Spinal cord (tissue), 9 donors: ENCODE measurements at regions not wholly inside any gene's neighbourhood (a gene's known extent, or its start where the extent isn't known, plus 50 kb on each side); places are given as distances from the start of the nearest gene placed in this dataset.
A peak's percentile ranks its signal among the peaks of the same experiment; 100 is the strongest.

Experiments
- DNase-seq, 6 donors: peaks; one replicate each; pipeline versions ENCODE4 v3.0.0 to v3.0.0-alpha.2; 2013 to 2015; ENCODE audit warnings: low spot score in 6 of 6, low read depth in 4 of 6
- H3K27ac ChIP-seq: one replicate; pipeline ENCODE4 v1.5.1; 2013; ENCODE audit warnings: low read depth, low read length, control low read depth
- H3K27me3 ChIP-seq: one replicate; pipeline ENCODE4 v1.6.1; 2013; ENCODE audit warnings: low read length; ENCODE audit not compliant: control insufficient read depth, insufficient read depth
- H3K36me3 ChIP-seq: one replicate; pipeline ENCODE4 v1.6.1; 2013; ENCODE audit warnings: low read length; ENCODE audit not compliant: control insufficient read depth, insufficient read depth
- H3K4me1 ChIP-seq: one replicate; pipeline ENCODE4 v1.6.1; 2013; ENCODE audit warnings: low read length; ENCODE audit not compliant: control insufficient read depth, insufficient read depth
- H3K4me3 ChIP-seq: one replicate; pipeline ENCODE4 v1.5.1; 2013; ENCODE audit warnings: low read depth, low read length, control low read depth
- H3K9me3 ChIP-seq: one replicate; pipeline ENCODE4 v1.6.1; 2013; ENCODE audit warnings: low read length; ENCODE audit not compliant: control insufficient read depth, insufficient read depth
- WGBS: methylation state at CpG from one replicate; pipeline ENCODE4 v1.1.5; 2013; ENCODE audit warnings: missing lambda C conversion rate; ENCODE audit not compliant: insufficient coverage; 5-methylcytosine and 5-hydroxymethylcytosine counted together
- donor health status: healthy.

DNA sequence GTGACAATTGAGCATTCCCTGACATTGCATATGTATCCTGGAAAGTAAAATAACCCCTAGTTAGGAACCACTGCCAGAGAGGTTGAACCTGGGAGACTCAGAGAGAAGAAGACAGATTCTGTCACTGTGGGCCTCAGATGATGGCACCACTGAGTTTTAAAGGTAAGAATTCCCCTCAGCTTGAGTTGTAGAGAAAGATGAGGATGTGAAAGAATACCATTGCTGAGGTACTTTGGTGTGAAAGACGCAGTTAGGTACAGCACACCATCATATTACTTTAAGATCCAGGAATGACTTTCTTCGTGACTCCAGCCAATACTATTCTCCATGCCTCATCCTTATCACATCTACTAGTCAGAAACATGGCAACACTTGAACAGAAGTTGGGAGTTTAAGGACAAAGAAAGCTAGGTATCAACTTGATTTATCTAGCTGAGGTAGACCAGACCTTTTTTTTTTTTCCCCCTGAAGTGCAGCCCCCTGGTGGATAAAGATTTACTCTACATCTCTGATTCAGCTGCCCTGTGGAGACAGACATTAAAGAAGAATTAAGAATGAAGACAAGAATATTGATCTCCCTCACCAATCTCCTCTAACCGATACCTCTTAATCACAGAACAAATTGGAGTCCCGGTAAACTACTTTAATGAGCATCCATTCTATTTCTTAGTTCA is 630.5 kb upstream of the FANCL start:
- Histone ChIP-seq H3K4me3 (no peak overlapping the region), H3K27me3 (no peaks in the 10 kb centered on the region), H3K36me3 (no peaks in the 10 kb centered on the region), H3K9me3 (no peaks in the 10 kb centered on the region), H3K27ac (no peak overlapping the region), H3K4me1 (no peaks in the 10 kb centered on the region)
- no CpG with 5 or more reads among the region's 4 CpGs for WGBS
- DNase-seq = no peak

- Histone ChIP-seq H3K4me1 (no peaks in the 10 kb centered on the region), H3K27me3 (no peaks in the 10 kb centered on the region), H3K27ac (no peak overlapping the region), H3K36me3 (no peaks in the 10 kb centered on the region), H3K4me3 (no peak overlapping the region), H3K9me3 (no peaks in the 10 kb centered on the region)
- no peak for DNase-seq
- no CpG with 5 or more reads among the region's 2 CpGs for WGBS
Observed at GRCh38 chr2:58870704-58871103, 629.6 kb upstream of the FANCL start.

- Histone ChIP-seq H3K27me3 (no peaks in the 10 kb centered on the region), H3K36me3 (no peaks in the 10 kb centered on the region), H3K4me1 (no peaks in the 10 kb centered on the region), H3K27ac (no peak overlapping the region), H3K4me3 (no peak overlapping the region), H3K9me3 (no peaks in the 10 kb centered on the region)
- WGBS = 57% methylated on average over 1 of the region's 1 CpG
- no peak for DNase-seq
Observed at GRCh38 chr2:58866946-58867345, 625.8 kb upstream of the FANCL start.

- Histone ChIP-seq H3K27me3 (no peaks in the 10 kb centered on the region), H3K4me3 (no peak overlapping the region), H3K9me3 (no peaks in the 10 kb centered on the region), H3K27ac (no peak overlapping the region), H3K36me3 (no peaks in the 10 kb centered on the region), H3K4me1 (no peaks in the 10 kb centered on the region)
- DNase-seq = no peak
- WGBS = no CpG with 5 or more reads among the region's 1 CpG
Observed at GRCh38 chr2:58866527-58866926, 625.4 kb upstream of the FANCL start.

GRCh38 chr2:58866040-58866439 is 624.9 kb upstream of the FANCL start:
- no peak overlapping the region for H3K27ac ChIP-seq
- WGBS = 24% methylated on average over 3 of the region's 6 CpGs
- no peaks in the 10 kb centered on the region for H3K4me1 ChIP-seq
- H3K9me3 ChIP-seq = no peaks in the 10 kb centered on the region
- peak in 2 of 6 donors; percentile 23 to 35 for DNase-seq
- H3K4me3 ChIP-seq = no peak overlapping the region
- no peaks in the 10 kb centered on the region for H3K36me3 ChIP-seq
- H3K27me3 ChIP-seq = no peaks in the 10 kb centered on the region

- no CpG with 5 or more reads among the region's 1 CpG for WGBS
- no peaks in the 10 kb centered on the region for H3K9me3 ChIP-seq
- DNase-seq = no peak
- H3K36me3 ChIP-seq = no peaks in the 10 kb centered on the region
- no peaks in the 10 kb centered on the region for H3K27me3 ChIP-seq
- H3K27ac ChIP-seq = no peak overlapping the region
- no peaks in the 10 kb centered on the region for H3K4me1 ChIP-seq
- no peak overlapping the region for H3K4me3 ChIP-seq
Observed at GRCh38 chr2:58865436-58865835, 624.3 kb upstream of the FANCL start.

- H3K9me3 ChIP-seq = peaks cover 3% of the 10 kb centered on the region
- H3K27ac ChIP-seq = no peak overlapping the region
- WGBS = 92% methylated on average over 2 of the region's 3 CpGs
- H3K36me3 ChIP-seq = no peaks in the 10 kb centered on the region
- H3K4me3 ChIP-seq = no peak overlapping the region
- H3K4me1 ChIP-seq = no peaks in the 10 kb centered on the region
- DNase-seq = no peak
- H3K27me3 ChIP-seq = no peaks in the 10 kb centered on the region
Observed at GRCh38 chr2:58862244-58862643, 621.1 kb upstream of the FANCL start.

GRCh38 chr2:58860586-58860985 is 619.5 kb upstream of the FANCL start:
- Histone ChIP-seq H3K27me3 (no peaks in the 10 kb centered on the region), H3K4me1 (no peaks in the 10 kb centered on the region), H3K4me3 (no peak overlapping the region), H3K36me3 (no peaks in the 10 kb centered on the region), H3K27ac (no peak overlapping the region), H3K9me3 (peaks cover 3% of the 10 kb centered on the region)
- DNase-seq = peak in 1 of 6 donors; percentile 82
- WGBS = no CpG with 5 or more reads among the region's 1 CpG

DNA sequence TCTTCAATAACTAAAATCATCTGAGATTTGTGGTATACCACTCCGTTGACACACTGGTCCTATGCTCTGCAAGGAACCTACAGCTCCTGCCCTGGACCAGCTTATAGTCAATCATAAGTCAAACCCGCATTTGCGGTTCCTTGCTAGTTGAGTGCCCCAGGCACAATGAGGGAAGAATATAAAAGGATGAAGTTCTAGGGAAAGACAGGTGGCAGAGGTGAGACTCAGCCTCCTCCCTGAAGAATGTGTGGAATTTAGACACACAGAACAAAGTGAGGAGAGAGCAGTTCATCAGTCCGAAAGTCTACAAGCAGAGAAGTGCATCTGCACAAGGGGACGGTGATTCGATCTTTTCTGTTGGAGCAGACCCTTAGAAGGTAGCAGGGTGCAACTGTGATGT is 615.0 kb upstream of the FANCL start:
- Histone ChIP-seq H3K4me1 (no peaks in the 10 kb centered on the region), H3K27me3 (no peaks in the 10 kb centered on the region), H3K9me3 (peaks cover 3% of the 10 kb centered on the region), H3K4me3 (no peak overlapping the region), H3K36me3 (no peaks in the 10 kb centered on the region), H3K27ac (no peak overlapping the region)
- no peak for DNase-seq
- WGBS = 93% methylated on average over 4 of the region's 6 CpGs

DNA sequence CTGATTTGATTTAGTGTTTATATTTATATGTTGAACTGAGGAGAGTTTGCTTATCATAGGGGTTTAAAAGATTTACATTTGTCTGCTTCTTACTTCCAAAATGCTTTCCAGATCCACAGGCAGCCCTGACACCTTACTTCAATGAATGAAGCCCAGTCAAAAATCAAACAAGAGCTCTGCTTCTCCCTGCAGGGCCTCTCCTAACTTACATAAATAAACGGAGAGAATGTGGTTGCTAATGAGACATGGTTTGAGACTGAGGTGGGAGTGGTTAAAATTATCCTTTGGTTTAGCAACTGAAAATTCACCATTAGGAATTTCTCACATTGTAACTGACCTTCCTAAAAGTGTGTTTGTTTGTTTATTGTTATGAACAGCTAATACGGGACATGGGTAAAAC is 612.3 kb upstream of the FANCL start:
- Histone ChIP-seq H3K27me3 (no peaks in the 10 kb centered on the region), H3K27ac (no peak overlapping the region), H3K36me3 (no peaks in the 10 kb centered on the region), H3K9me3 (peaks cover 3% of the 10 kb centered on the region), H3K4me3 (no peak overlapping the region), H3K4me1 (no peaks in the 10 kb centered on the region)
- no peak for DNase-seq
- WGBS = no CpG with 5 or more reads among the region's 2 CpGs
